ENCODE measurements at regions not wholly inside any gene's neighbourhood (a gene's known extent, or its start where the extent isn't known, plus 50 kb on each side); places are given as distances from the start of the nearest gene placed in this dataset.

- DNase-seq: no peak
- no peak overlapping the region for H3K27ac ChIP-seq
Measured at GRCh38 chr16:86217001-86217890, 293.1 kb upstream of the FOXF1 start.

GRCh38 chr16:86217891-86218270, 292.4 kb upstream of the FOXF1 start:
- Histone ChIP-seq H3K27me3 (no peaks in the 10 kb centered on the region), H3K36me3 (no peaks in the 10 kb centered on the region), H3K9ac (ENCODE audit: low read depth in 2 of 2, low read length in 2 of 2) (no peak overlapping the region), H3K9me3 (no peaks in the 10 kb centered on the region), H3K27ac (no peak overlapping the region), H3K4me3 (no peak overlapping the region), H3K4me1 (no peaks in the 10 kb centered on the region)
- no peak for TF ChIP-seq CTCF (IDR thresholded peaks at IDR 0.05)
- DNase-seq: no peak
- intact Hi-C loops (cut with DNase I): no loop called here

More at GRCh38 chr16:86217001-86217890, 293.1 kb upstream of the FOXF1 start:
- no peak overlapping the region for H3K9ac ChIP-seq (ENCODE audit: low read depth in 2 of 2, low read length in 2 of 2)
- intact Hi-C loops (cut with DNase I): no loop called here
- H3K4me3 ChIP-seq: no peak overlapping the region
- no peak for TF ChIP-seq CTCF (IDR thresholded peaks at IDR 0.05)
- no peaks in the 10 kb centered on the region for H3K27me3 ChIP-seq
- H3K4me1 ChIP-seq: no peaks in the 10 kb centered on the region
- no peaks in the 10 kb centered on the region for H3K9me3 ChIP-seq
- no peaks in the 10 kb centered on the region for H3K36me3 ChIP-seq

- TF ChIP-seq CTCF (IDR thresholded peaks at IDR 0.05): no peak
- H3K9ac ChIP-seq (ENCODE audit: low read depth in 2 of 2, low read length in 2 of 2): no peak overlapping the region
- DNase-seq: no peak
- no peaks in the 10 kb centered on the region for H3K36me3 ChIP-seq
- no peak overlapping the region for H3K4me3 ChIP-seq
- no peaks in the 10 kb centered on the region for H3K4me1 ChIP-seq
- H3K9me3 ChIP-seq: no peaks in the 10 kb centered on the region
- H3K27me3 ChIP-seq: no peaks in the 10 kb centered on the region
- intact Hi-C loops (cut with DNase I): no loop called here
- no peak overlapping the region for H3K27ac ChIP-seq
Measured at GRCh38 chr16:86218479-86219170, 291.7 kb upstream of the FOXF1 start.

GRCh38 chr16:86219655-86220445, 290.5 kb upstream of the FOXF1 start:
- DNase-seq: no peak
- no peaks in the 10 kb centered on the region for H3K9me3 ChIP-seq
- intact Hi-C loops (cut with DNase I): no loop called here
- peak overlapping the region; percentile 9 for H3K27ac ChIP-seq
- no peaks in the 10 kb centered on the region for H3K36me3 ChIP-seq
- no peak for TF ChIP-seq CTCF (IDR thresholded peaks at IDR 0.05)
- no peaks in the 10 kb centered on the region for H3K4me1 ChIP-seq
- H3K4me3 ChIP-seq: no peak overlapping the region
- H3K9ac ChIP-seq (ENCODE audit: low read depth in 2 of 2, low read length in 2 of 2): peak overlapping the region in 1 of 2 donors; percentile 36
- no peaks in the 10 kb centered on the region for H3K27me3 ChIP-seq

GRCh38 chr16:86220561-86220960, 289.8 kb upstream of the FOXF1 start:
- Histone ChIP-seq H3K9me3 (no peaks in the 10 kb centered on the region), H3K27ac (peak overlapping the region; percentile 9), H3K4me1 (no peaks in the 10 kb centered on the region), H3K9ac (ENCODE audit: low read depth in 2 of 2, low read length in 2 of 2) (no peak overlapping the region), H3K36me3 (no peaks in the 10 kb centered on the region), H3K27me3 (no peaks in the 10 kb centered on the region), H3K4me3 (no peak overlapping the region)
- TF ChIP-seq CTCF (IDR thresholded peaks at IDR 0.05): no peak
- DNase-seq: no peak
- intact Hi-C loops (cut with DNase I): no loop called here

Measured in colonic mucosa (tissue), 4 donors.